Cardiac muscle cell (in vitro differentiated cells and primary cell): ENCODE measurements at regions not wholly inside any gene's neighbourhood (a gene's known extent, or its start where the extent isn't known, plus 50 kb on each side); places are given as distances from the start of the nearest gene placed in this dataset.

Experiments used
- DNase-seq, 2 donors: peaks; one replicate each; pipeline versions ENCODE4 v3.0.0 to v3.0.0-alpha.2; 2010 to 2017; ENCODE audit warnings: low read depth in 1 of 2, low spot score in 1 of 2
- H3K27ac ChIP-seq: fragments of 200-600 bp; sonication (generic); 2 replicates; pipeline ENCODE4 v1.5.1; 2016
- H3K27me3 ChIP-seq: fragments of 200-600 bp; sonication (generic); 2 replicates; pipeline ENCODE4 v1.6.0; 2016; ENCODE audit warnings: control low read depth
- H3K36me3 ChIP-seq: fragments of 200-600 bp; sonication (generic); 2 replicates; pipeline ENCODE4 v1.5.1; 2016; ENCODE audit warnings: control low read depth
- H3K4me1 ChIP-seq: fragments of 200-600 bp; sonication (generic); 2 replicates; pipeline ENCODE4 v1.8.1; 2017; ENCODE audit warnings: low read depth, mild to moderate bottlenecking, mixed run types
- H3K4me3 ChIP-seq: fragments of 200-600 bp; sonication (generic); 2 replicates; pipeline ENCODE4 v1.5.1; 2016; ENCODE audit warnings: mild to moderate bottlenecking
- H3K9me3 ChIP-seq: fragments of 200-600 bp; sonication (generic); 2 replicates; pipeline ENCODE4 v1.5.1; 2017; ENCODE audit warnings: low read depth, mild to moderate bottlenecking, control low read depth
- TF ChIP-seq, protein P1 (sequence below): IDR thresholded peaks from 2 replicates; pipeline ENCODE4 v1.5.1; 2012; ENCODE audit warnings: low read depth, mild to moderate bottlenecking, low read length

DNA sequence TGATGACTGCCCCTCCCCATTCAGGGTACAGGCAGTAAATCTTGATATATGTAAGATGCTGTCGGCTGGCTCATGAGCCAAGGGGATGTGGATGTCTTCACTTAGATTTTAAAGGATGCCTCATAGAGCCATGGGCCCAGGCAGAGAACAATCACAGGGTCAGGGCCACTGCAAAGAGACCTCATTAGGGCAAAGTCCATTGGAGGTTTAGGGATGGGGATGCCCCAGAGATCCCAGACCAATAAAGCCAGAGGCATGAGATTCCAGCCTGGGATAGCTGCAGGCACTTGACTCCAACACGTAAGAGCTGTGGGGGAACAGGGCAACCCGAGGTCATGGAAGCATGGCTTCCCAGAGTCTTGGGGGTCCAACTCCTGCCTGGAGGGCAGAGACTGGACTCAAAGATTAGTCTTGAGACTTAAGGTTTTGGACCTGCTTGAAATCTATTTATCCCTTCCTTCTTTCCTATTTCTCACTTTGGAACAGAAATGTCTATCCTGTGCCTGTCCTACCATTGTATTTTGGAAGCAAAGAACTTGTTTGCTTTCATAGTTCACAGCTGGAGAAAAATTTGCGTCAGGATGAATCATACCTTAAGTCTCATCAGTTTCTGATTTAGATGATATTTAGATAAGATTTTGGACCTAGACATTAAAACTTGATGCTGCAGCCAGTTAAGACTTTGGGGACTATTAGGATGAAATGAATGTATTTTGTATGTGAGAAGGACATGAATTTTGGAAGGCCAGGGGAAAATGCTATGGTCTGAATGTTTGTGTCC lies 101.3 kb upstream of the ADRA1B start:
- TF ChIP-seq, protein P1, sequence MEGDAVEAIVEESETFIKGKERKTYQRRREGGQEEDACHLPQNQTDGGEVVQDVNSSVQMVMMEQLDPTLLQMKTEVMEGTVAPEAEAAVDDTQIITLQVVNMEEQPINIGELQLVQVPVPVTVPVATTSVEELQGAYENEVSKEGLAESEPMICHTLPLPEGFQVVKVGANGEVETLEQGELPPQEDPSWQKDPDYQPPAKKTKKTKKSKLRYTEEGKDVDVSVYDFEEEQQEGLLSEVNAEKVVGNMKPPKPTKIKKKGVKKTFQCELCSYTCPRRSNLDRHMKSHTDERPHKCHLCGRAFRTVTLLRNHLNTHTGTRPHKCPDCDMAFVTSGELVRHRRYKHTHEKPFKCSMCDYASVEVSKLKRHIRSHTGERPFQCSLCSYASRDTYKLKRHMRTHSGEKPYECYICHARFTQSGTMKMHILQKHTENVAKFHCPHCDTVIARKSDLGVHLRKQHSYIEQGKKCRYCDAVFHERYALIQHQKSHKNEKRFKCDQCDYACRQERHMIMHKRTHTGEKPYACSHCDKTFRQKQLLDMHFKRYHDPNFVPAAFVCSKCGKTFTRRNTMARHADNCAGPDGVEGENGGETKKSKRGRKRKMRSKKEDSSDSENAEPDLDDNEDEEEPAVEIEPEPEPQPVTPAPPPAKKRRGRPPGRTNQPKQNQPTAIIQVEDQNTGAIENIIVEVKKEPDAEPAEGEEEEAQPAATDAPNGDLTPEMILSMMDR: no peak
- Histone ChIP-seq H3K27ac (no peak overlapping the region), H3K4me1 (no peaks in the 10 kb centered on the region), H3K27me3 (no peaks in the 10 kb centered on the region), H3K4me3 (no peak overlapping the region), H3K9me3 (no peaks in the 10 kb centered on the region), H3K36me3 (no peaks in the 10 kb centered on the region)
- no peak for DNase-seq

DNA sequence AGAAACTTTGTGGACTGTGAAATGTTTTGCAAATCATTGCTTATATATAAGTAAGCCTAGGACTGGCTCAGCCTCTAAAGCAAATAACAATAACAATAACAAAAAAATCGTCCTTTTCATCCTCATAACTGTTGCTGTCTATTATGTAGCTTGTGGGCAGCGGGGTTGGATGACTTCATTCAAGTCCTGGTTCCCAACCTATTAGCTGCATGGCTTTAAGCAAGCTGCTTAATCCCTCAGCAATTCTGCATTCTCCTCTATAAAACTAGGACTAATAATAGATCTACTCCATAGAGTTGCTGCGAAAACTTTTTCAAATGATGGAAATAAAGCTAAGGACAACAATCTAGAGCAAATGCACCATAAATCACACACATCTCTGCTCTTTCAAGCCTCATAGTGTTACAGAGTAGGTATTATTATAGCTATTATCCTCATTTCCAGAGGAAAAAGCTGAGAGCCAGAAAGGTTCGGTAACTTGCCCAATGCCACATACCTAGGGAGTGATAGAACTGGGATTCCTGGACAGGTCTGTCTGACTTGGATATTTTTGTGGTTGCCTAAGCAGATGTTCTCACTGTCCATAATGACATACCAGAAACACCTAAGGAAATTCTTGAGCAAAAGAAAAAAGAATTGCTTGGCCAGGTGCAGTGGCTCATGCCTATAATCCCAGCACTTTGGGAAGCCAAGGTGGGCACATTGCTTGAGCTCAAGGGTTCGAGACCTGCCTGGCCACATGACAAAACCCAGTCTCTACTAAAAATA lies 98.8 kb upstream of the ADRA1B start:
- DNase-seq: no peak
- Histone ChIP-seq H3K27ac (no peak overlapping the region), H3K4me3 (no peak overlapping the region), H3K4me1 (no peaks in the 10 kb centered on the region), H3K9me3 (no peaks in the 10 kb centered on the region), H3K27me3 (no peaks in the 10 kb centered on the region), H3K36me3 (no peaks in the 10 kb centered on the region)
- TF ChIP-seq, protein P1: no peak

DNA sequence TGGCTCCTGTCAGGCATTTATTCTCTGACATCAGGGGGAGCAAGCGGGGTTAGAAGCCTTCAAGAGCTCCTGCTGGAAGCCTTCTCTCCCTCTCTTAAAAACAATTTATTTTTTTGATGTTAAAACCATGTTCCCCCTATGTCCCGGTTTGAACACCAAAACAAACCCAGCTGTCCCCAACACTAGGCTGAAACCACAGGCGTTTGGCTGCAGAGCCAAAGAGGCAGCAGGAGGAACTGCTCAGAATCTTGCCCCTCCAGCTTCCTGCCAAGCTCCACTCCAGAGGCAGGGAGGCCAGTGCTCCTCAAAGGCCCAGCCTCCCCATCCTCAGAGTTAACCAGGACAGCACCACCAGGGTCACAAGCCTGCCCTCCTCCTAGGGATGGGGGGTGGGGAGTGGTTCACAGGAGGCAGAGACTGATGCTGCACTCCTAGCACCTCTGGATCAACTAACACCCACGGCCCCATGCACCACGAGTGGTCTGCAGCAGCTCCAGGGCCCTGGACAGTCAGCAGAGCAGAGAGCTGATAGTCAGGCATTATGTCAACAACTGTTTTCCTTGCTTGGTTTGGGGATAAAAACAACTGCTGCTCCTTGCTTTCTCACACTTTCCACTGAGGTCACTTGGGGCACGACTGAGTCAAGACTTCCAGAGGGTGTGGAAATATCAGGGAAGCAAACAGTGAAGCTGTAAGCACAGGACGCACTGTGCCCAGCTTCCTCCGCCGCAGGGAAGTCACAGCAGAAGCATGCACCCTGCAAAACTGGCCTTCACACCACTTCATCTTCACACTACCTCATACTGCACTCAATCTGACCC lies 96.5 kb upstream of the ADRA1B start:
- H3K27me3 ChIP-seq: no peaks in the 10 kb centered on the region
- H3K27ac ChIP-seq: no peak overlapping the region
- no peak overlapping the region for H3K4me3 ChIP-seq
- DNase-seq: peak in 1 of 2 donors; percentile 62
- TF ChIP-seq, protein P1: no peak
- H3K36me3 ChIP-seq: no peaks in the 10 kb centered on the region
- H3K4me1 ChIP-seq: no peaks in the 10 kb centered on the region
- H3K9me3 ChIP-seq: no peaks in the 10 kb centered on the region

DNA sequence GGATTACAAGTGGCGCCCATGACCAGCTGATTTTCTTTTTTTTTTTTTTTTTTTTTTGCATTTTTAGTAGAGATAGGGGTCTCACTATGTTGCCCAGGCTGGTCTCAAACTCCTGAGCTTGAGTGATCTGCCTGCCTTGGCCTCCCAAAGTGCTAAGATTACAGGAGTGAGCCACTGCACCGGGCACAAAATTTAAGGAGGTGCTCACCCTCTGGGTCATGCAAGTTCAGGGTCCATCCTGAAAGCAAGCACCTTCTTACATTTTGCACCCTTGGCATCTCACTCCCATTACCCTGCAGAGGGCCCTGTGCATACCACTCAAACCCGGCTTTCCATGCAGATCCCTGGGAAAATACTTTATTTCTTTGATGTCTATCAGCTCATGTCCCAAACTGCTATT lies 95.6 kb upstream of the ADRA1B start:
- no peak overlapping the region for H3K27ac ChIP-seq
- no peaks in the 10 kb centered on the region for H3K4me1 ChIP-seq
- TF ChIP-seq, protein P1: no peak
- H3K4me3 ChIP-seq: no peak overlapping the region
- no peaks in the 10 kb centered on the region for H3K36me3 ChIP-seq
- DNase-seq: no peak
- no peaks in the 10 kb centered on the region for H3K9me3 ChIP-seq
- H3K27me3 ChIP-seq: no peaks in the 10 kb centered on the region

DNA sequence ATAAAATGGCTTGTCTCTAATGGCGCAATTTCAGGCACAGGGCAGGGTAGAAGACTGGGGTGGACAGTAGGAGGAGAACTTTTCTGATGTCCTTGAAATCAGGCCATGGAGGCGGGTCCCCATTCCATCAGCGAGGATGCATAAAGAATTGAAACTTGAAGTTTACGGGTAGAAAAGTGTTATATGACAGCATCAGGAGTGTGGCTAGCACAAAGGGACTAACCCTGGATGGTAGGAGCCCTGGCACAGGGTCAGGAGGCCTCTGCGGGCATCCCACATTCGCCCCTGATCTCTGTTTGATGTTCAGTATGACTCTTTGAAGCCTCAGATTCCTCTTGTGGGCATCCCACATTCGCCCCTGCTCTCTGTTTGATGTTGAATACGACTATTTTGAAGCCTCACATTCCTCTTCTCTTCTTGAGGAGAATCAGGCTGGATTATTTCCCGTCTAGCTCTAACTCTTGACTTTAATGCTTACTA lies 94.8 kb upstream of the ADRA1B start:
- Histone ChIP-seq H3K27me3 (no peaks in the 10 kb centered on the region), H3K4me1 (no peaks in the 10 kb centered on the region), H3K9me3 (no peaks in the 10 kb centered on the region), H3K4me3 (no peak overlapping the region), H3K27ac (no peak overlapping the region), H3K36me3 (no peaks in the 10 kb centered on the region)
- TF ChIP-seq, protein P1: no peak
- DNase-seq: no peak
